SU-DHL-6 (cell line): ENCODE measurements at regions not wholly inside any gene's neighbourhood (a gene's known extent, or its start where the extent isn't known, plus 50 kb on each side); places are given as distances from the start of the nearest gene placed in this dataset.

Experiments used
- H2AFZ ChIP-seq: fragments of 200-600 bp; sonication (generic); 2 replicates; pipeline ENCODE4 v1.6.1; 2014; ENCODE audit warnings: low read depth, mild to moderate bottlenecking, moderate library complexity, mixed read lengths, antibody characterized with exemption, low read length; ENCODE audit not compliant: severe bottlenecking
- H3F3A ChIP-seq: fragments of 200-600 bp; shearing (Covaris generic); 2 replicates; pipeline ENCODE4 v1.6.0; 2016; ENCODE audit warnings: antibody characterized with exemption, mild to moderate bottlenecking; ENCODE audit not compliant: insufficient read depth
- H3K27ac ChIP-seq: fragments of 200-600 bp; sonication (generic); 2 replicates; pipeline ENCODE4 v1.5.1; 2016; ENCODE audit warnings: low read depth, mild to moderate bottlenecking, low read length, moderate library complexity, mixed read lengths
- H3K27me3 ChIP-seq: fragments of 200-600 bp; sonication (generic), shearing (Covaris generic); 2 replicates; pipeline ENCODE4 v1.6.0; 2014; ENCODE audit warnings: mild to moderate bottlenecking, low read length
- H3K36me3 ChIP-seq: fragments of 200-600 bp; sonication (generic); 2 replicates; pipeline ENCODE4 v1.6.1; 2014; ENCODE audit warnings: mild to moderate bottlenecking, low read length, mixed read lengths
- H3K4me2 ChIP-seq: fragments of 300-600, 200-600 bp; shearing (Covaris generic), sonication (generic); 2 replicates; pipeline ENCODE4 v1.6.0; 2014; ENCODE audit warnings: low read length, low read depth, mild to moderate bottlenecking; ENCODE audit not compliant: poor library complexity, severe bottlenecking
- H3K4me3 ChIP-seq: fragments of 200-600 bp; sonication (generic); 2 replicates; pipeline ENCODE4 v1.5.1; 2014; ENCODE audit warnings: antibody characterized with exemption, low read length, mild to moderate bottlenecking, mixed read lengths; ENCODE audit not compliant: insufficient read depth, poor library complexity, severe bottlenecking
- H3K79me2 ChIP-seq: fragments of 200-600 bp; sonication (generic); 2 replicates; pipeline ENCODE4 v1.6.1; 2014; ENCODE audit warnings: mild to moderate bottlenecking, low read length, moderate library complexity; ENCODE audit not compliant: insufficient read depth
- H3K9ac ChIP-seq: fragments of 200-600 bp; sonication (generic); 2 replicates; pipeline ENCODE4 v1.7.0; 2014; ENCODE audit warnings: mild to moderate bottlenecking, low read length
- H3K9me2 ChIP-seq: fragments of 200-600 bp; sonication (generic); replicated peaks from 2 replicates; pipeline ENCODE4 v1.6.1; 2014; ENCODE audit warnings: low read length; ENCODE audit not compliant: insufficient read depth
- H3K9me3 ChIP-seq: fragments of 200-600 bp; sonication (generic); 2 replicates; pipeline ENCODE4 v1.6.1; 2014; ENCODE audit warnings: low read length, mixed read lengths; ENCODE audit not compliant: insufficient read depth
- H4K20me1 ChIP-seq: fragments of 200-600 bp; sonication (generic); 2 replicates; pipeline ENCODE4 v1.6.1; 2014; ENCODE audit warnings: low read depth, mild to moderate bottlenecking, antibody characterized with exemption, low read length, moderate library complexity, mixed read lengths
- EZH2phosphoT487 ChIP-seq: fragments of 200-600 bp; sonication (generic), shearing (Covaris generic); conservative IDR thresholded peaks from 2 replicates; pipeline ENCODE4 v1.6.1; 2018; ENCODE audit warnings: mild to moderate bottlenecking, antibody characterized with exemption, low read length, moderate library complexity, mixed read lengths
- TF ChIP-seq, protein P1 (sequence below): fragments of 200-600 bp; sonication (generic); IDR thresholded peaks from one replicate; pipeline ENCODE4 v1.5.1; 2017; ENCODE audit warnings: antibody characterized with exemption, mild to moderate bottlenecking, low read length, moderate library complexity; ENCODE audit not compliant: insufficient read depth, poor library complexity, severe bottlenecking

GRCh38 chr6:138550346-138550767 is 51.1 kb upstream of the NHSL1 start:
- H3K4me2 ChIP-seq: no peak overlapping the region
- H3K9me3 ChIP-seq: no peaks in the 10 kb centered on the region
- no peaks in the 10 kb centered on the region for H3K9me2 ChIP-seq
- H2AFZ ChIP-seq: no peak overlapping the region
- H3K27me3 ChIP-seq: no peaks in the 10 kb centered on the region
- H3K36me3 ChIP-seq: no peaks in the 10 kb centered on the region
- H3K4me3 ChIP-seq: no peak overlapping the region
- TF ChIP-seq, protein P1, sequence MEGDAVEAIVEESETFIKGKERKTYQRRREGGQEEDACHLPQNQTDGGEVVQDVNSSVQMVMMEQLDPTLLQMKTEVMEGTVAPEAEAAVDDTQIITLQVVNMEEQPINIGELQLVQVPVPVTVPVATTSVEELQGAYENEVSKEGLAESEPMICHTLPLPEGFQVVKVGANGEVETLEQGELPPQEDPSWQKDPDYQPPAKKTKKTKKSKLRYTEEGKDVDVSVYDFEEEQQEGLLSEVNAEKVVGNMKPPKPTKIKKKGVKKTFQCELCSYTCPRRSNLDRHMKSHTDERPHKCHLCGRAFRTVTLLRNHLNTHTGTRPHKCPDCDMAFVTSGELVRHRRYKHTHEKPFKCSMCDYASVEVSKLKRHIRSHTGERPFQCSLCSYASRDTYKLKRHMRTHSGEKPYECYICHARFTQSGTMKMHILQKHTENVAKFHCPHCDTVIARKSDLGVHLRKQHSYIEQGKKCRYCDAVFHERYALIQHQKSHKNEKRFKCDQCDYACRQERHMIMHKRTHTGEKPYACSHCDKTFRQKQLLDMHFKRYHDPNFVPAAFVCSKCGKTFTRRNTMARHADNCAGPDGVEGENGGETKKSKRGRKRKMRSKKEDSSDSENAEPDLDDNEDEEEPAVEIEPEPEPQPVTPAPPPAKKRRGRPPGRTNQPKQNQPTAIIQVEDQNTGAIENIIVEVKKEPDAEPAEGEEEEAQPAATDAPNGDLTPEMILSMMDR: no peak
- no peak for TF ChIP-seq EZH2phosphoT487
- H4K20me1 ChIP-seq: no peaks in the 10 kb centered on the region
- H3K9ac ChIP-seq: no peak overlapping the region
- H3K27ac ChIP-seq: no peak overlapping the region
- no peaks in the 10 kb centered on the region for H3F3A ChIP-seq
- H3K79me2 ChIP-seq: no peaks in the 10 kb centered on the region

- Histone ChIP-seq H4K20me1 (no peaks in the 10 kb centered on the region), H3K4me2 (no peak overlapping the region), H3K9me3 (no peaks in the 10 kb centered on the region), H2AFZ (no peak overlapping the region), H3F3A (no peaks in the 10 kb centered on the region), H3K9me2 (no peaks in the 10 kb centered on the region), H3K9ac (no peak overlapping the region), H3K4me3 (no peak overlapping the region), H3K27me3 (no peaks in the 10 kb centered on the region), H3K27ac (no peak overlapping the region), H3K79me2 (no peaks in the 10 kb centered on the region), H3K36me3 (no peaks in the 10 kb centered on the region)
- TF ChIP-seq, protein P1: no peak
- no peak for TF ChIP-seq EZH2phosphoT487
Observed at GRCh38 chr6:138554146-138554545, 54.9 kb upstream of the NHSL1 start.

DNA sequence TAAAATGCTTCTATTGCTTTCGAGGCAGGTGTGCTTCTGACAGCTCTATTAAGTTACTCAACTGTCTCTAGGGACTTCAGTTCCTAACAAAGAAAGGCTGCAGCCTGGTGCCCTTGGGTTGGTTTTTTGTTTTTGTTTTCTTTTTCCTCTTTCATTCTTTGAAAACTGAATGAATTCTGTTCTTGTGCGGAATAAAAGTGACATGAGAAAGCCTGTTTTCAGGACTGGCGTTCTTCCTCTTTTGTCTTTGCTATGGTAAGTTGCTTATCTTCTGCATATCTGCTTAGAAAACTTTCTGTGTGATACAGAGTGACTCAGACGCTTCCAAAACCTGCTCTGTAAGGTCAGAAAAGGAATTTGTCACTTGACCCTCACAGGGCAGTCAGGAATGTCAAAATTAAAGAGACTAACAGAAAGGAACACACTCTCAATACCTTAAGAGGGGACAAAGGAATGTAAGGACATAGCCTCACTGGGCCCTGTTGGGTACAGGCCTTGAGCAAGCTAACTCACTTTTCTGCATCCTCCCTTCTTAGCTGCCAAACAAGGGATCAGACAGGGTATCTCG is 56.2 kb upstream of the NHSL1 start:
- Histone ChIP-seq H3F3A (no peaks in the 10 kb centered on the region), H3K79me2 (no peaks in the 10 kb centered on the region), H4K20me1 (no peaks in the 10 kb centered on the region), H3K27ac (no peak overlapping the region), H3K27me3 (no peaks in the 10 kb centered on the region), H3K9ac (no peak overlapping the region), H3K9me3 (no peaks in the 10 kb centered on the region), H2AFZ (no peak overlapping the region), H3K4me3 (no peak overlapping the region), H3K9me2 (no peaks in the 10 kb centered on the region), H3K4me2 (no peak overlapping the region), H3K36me3 (no peaks in the 10 kb centered on the region)
- TF ChIP-seq, protein P1: no peak
- no peak for TF ChIP-seq EZH2phosphoT487

- TF ChIP-seq, protein P1: no peak
- no peak for TF ChIP-seq EZH2phosphoT487
- Histone ChIP-seq H3K79me2 (no peaks in the 10 kb centered on the region), H3K4me3 (no peak overlapping the region), H3K27me3 (no peaks in the 10 kb centered on the region), H3K4me2 (no peak overlapping the region), H3K9me3 (no peaks in the 10 kb centered on the region), H2AFZ (no peak overlapping the region), H3K36me3 (no peaks in the 10 kb centered on the region), H3F3A (no peaks in the 10 kb centered on the region), H3K9ac (no peak overlapping the region), H3K27ac (no peak overlapping the region), H3K9me2 (no peaks in the 10 kb centered on the region), H4K20me1 (no peaks in the 10 kb centered on the region)
Observed at GRCh38 chr6:138557147-138557546, 57.9 kb upstream of the NHSL1 start.
